ENCODE measurements at regions not wholly inside any gene's neighbourhood (a gene's known extent, or its start where the extent isn't known, plus 50 kb on each side); places are given as distances from the start of the nearest gene placed in this dataset.
"Not testable (repeated sequence)": the region's sequence is repeated elsewhere in the genome, so short reads cannot be mapped to it uniquely, and the experiment has no call there.

- DNase-seq = no peak
Measured at GRCh38 chr9:129561594-129562281, 59.2 kb downstream of the C9orf50 start.

GRCh38 chr9:129560881-129561306, 60.0 kb downstream of the C9orf50 start:
- no peak for DNase-seq

- DNase-seq = no peak
Measured at GRCh38 chr9:129559506-129559881, 61.4 kb downstream of the C9orf50 start.

GRCh38 chr9:129558551-129559505, 62.1 kb downstream of the C9orf50 start:
- no peak for DNase-seq

GRCh38 chr9:129558063-129558550, 62.8 kb downstream of the C9orf50 start:
- DNase-seq = no peak

GRCh38 chr9:129557192-129558036, 63.5 kb downstream of the C9orf50 start:
- no peak for DNase-seq

GRCh38 chr9:129556491-129557191, 64.3 kb downstream of the C9orf50 start:
- DNase-seq = no peak

- no peak for DNase-seq
Measured at GRCh38 chr9:129555512-129556215, 65.2 kb downstream of the C9orf50 start.

- DNase-seq = no peak
Measured at GRCh38 chr9:129554649-129555048, 66.3 kb downstream of the C9orf50 start.

GRCh38 chr9:129553277-129553676, 67.6 kb downstream of the C9orf50 start:
- no peak for DNase-seq

GRCh38 chr9:129552064-129552463, 68.8 kb downstream of the C9orf50 start:
- no peak for DNase-seq

GRCh38 chr9:129551393-129551973, 69.4 kb downstream of the C9orf50 start:
- DNase-seq = no peak

GRCh38 chr9:129550977-129551376, 69.9 kb downstream of the C9orf50 start:
- not testable (repeated sequence) for DNase-seq

- no peak for DNase-seq
Measured at GRCh38 chr9:129550199-129550839, 70.6 kb downstream of the C9orf50 start.

GRCh38 chr9:129549684-129550083, 71.2 kb downstream of the C9orf50 start:
- no peak for DNase-seq

GRCh38 chr9:129549139-129549538, 71.8 kb downstream of the C9orf50 start:
- DNase-seq = no peak

GRCh38 chr9:129548571-129549135, 72.2 kb downstream of the C9orf50 start:
- no peak for DNase-seq

- no peak for DNase-seq
Measured at GRCh38 chr9:129547869-129548570, 72.9 kb downstream of the C9orf50 start.

GRCh38 chr9:129547063-129547462, 73.8 kb downstream of the C9orf50 start:
- no peak for DNase-seq

- not testable (repeated sequence) for DNase-seq
Measured at GRCh38 chr9:129545876-129546275, 75.0 kb downstream of the C9orf50 start.
